ENCODE measurements at regions not wholly inside any gene's neighbourhood (a gene's known extent, or its start where the extent isn't known, plus 50 kb on each side); places are given as distances from the start of the nearest gene placed in this dataset.
A peak's percentile ranks its signal among the peaks of the same experiment; 100 is the strongest.

- TF ChIP-seq ZNF512 (tag; IDR thresholded peaks at IDR 0.05), result peak; percentile 97
- TF ChIP-seq ZNF561 (CRISPR knock-in tag; conservative IDR thresholded peaks at IDR 0.05), result no peak
- peak; percentile 93 for TF ChIP-seq HLTF (IDR thresholded peaks at IDR 0.05)
- TF ChIP-seq ZKSCAN8 (CRISPR knock-in tag; IDR thresholded peaks at IDR 0.05), result no peak
- TF ChIP-seq STAT5A (IDR thresholded peaks at IDR 0.05; ENCODE audit: borderline replicate concordance, low read length), result no peak
- no peak for TF ChIP-seq IRF2 (CRISPR knock-in tag; IDR thresholded peaks at IDR 0.05)
- TF ChIP-seq ZNF124 (CRISPR knock-in tag; IDR thresholded peaks at IDR 0.05), result no peak
- TF ChIP-seq POLR3A (IDR thresholded peaks at IDR 0.05; ENCODE audit: borderline replicate concordance, extremely low read depth, insufficient read depth, insufficient read length), result no peak
- no peak for TF ChIP-seq ZNF12 (CRISPR knock-in tag; IDR thresholded peaks at IDR 0.05)
- no peak for TF ChIP-seq ZNF695 (CRISPR knock-in tag; IDR thresholded peaks at IDR 0.05)
- TF ChIP-seq TFAM (CRISPR knock-in tag; conservative IDR thresholded peaks at IDR 0.05), result no peak
- TF ChIP-seq BHLHE40 (IDR thresholded peaks at IDR 0.05; ENCODE audit: low read length), result 0 out of 2 replicates have a peak, but pooled peaks have one; percentile 4
- TF ChIP-seq HMG20B (CRISPR knock-in tag; IDR thresholded peaks at IDR 0.05), result no peak
- no peak for TF ChIP-seq FOSL1 (tag; conservative IDR thresholded peaks at IDR 0.05)
- TF ChIP-seq BMI1 (IDR thresholded peaks at IDR 0.05; ENCODE audit: low read length), result no peak
- 0 out of 2 replicates have a peak, but pooled peaks have one; percentile 23 for TF ChIP-seq XRCC5 (IDR thresholded peaks at IDR 0.05; ENCODE audit: low read depth, low read length)
- TF ChIP-seq NONO (IDR thresholded peaks at IDR 0.05; ENCODE audit: low read depth in 2 of 2, low read length in 1 of 2), result no peak
- TF ChIP-seq MAFK (IDR thresholded peaks at IDR 0.05; ENCODE audit: low read length), result no peak
- TF ChIP-seq UBTF (IDR thresholded peaks at IDR 0.05; ENCODE audit: borderline replicate concordance in 1 of 2, low read depth in 2 of 2, low read length in 2 of 2), result peak in 1 of 2 experiments; percentile 89; a peak in 1 of 4 replicates
- TF ChIP-seq KLF10 (CRISPR knock-in tag; IDR thresholded peaks at IDR 0.05), result no peak
- no peak for TF ChIP-seq FOXP4 (CRISPR knock-in tag; IDR thresholded peaks at IDR 0.05; ENCODE audit: borderline replicate concordance)
- TF ChIP-seq OTX1 (CRISPR knock-in tag; IDR thresholded peaks at IDR 0.05), result peak; percentile 90; the same call in 1 of the 2 replicates
- TF ChIP-seq PHF21A (IDR thresholded peaks at IDR 0.05; ENCODE audit: borderline replicate concordance, low read depth), result 0 out of 2 replicates have a peak, but pooled peaks have one; percentile 17
Measured at GRCh38 chr10:46106410-46107255, 60.6 kb upstream of the MSMB start (continued).

All from K562 (cell line).